Dedifferentiated amniotic fluid mesenchymal stem cell (primary cell): ENCODE measurements at regions not wholly inside any gene's neighbourhood (a gene's known extent, or its start where the extent isn't known, plus 50 kb on each side); places are given as distances from the start of the nearest gene placed in this dataset.
A peak's percentile ranks its signal among the peaks of the same experiment; 100 is the strongest.

ENCODE experiments used
- DNase-seq: peaks from one replicate; pipeline ENCODE4 v3.0.0-alpha.2; 2016; ENCODE audit errors: extremely low spot score

DNA sequence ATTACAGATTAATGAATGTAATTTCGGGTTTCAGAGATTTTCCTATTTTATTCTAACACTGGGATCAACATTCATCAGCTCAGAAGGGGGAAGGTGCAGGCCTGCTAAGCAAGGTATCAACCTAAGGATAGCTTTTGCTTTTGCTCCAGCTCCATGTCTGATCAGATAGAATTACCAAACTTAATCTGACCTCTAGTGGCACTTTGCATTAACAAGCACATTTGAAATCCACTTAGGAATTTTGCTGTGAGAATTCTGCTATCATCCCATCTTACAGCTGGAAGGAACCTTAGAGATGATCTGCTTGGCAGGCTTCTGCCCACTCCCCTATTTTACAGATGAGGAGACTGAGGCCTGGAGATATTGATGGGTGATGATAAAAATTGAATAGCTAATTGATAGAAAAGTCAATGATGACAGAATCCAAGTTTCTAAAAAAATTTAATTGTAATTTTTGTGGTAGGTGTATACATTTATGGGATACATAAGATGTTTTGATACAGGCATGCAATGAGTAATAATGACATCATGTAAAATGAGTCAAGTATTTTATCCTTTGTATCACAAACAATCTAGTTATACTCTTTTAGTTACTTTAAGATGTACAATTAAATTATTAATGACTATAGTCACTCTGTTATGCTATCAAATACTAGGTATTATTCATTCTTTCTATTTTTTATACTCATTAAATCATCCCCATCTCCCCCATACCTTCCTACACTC lies 209.2 kb upstream of the ZPLD1 start:
- DNase-seq = peak; percentile 67

DNA sequence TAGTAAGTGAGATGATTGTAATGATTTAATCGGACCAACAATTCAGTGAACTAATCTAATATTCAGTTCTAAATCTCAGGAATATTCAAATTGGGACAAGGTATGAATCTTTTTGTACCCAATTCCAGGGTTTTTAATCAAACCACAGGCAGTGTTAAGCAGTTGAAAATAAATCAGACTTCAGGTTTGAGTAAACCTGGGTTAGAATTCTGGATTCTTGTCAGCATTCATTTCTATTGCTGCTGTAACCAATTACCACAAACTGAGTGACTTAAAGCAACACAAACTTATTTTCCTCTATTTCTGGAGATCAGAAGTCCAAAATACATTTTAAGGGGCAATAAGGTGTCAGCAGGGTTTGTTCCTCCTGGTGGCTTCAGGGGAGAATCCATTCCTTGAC lies 208.4 kb upstream of the ZPLD1 start:
- DNase-seq = no peak

DNA sequence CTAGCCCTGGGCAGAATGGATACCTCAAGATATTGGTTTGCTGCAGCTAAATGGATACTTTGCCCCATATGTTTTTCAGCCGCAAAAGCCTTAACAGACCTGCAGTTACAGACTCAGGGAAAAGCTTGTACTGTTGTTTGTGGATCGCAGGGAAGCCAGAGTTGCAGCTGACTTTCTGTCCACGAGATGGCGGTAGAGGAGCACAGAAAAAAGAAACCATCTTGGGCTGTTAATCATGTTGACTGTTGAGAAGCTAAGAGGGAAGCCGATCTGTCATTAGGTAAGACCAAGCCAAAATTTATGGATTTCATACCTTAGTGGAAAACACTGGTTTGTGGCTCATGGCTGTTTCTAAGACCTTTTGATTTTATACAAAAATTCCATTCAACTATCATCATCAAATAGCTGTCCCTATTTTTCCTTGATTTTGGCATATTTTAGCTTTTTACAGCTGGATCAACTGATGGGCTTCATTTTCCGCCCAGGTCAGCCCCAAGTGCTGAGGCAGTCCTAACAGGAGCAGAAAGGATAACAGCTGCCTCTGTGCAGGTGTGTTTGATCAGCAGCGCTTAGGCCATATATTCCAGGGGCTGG lies 205.7 kb upstream of the ZPLD1 start:
- peak; percentile 76 for DNase-seq

DNA sequence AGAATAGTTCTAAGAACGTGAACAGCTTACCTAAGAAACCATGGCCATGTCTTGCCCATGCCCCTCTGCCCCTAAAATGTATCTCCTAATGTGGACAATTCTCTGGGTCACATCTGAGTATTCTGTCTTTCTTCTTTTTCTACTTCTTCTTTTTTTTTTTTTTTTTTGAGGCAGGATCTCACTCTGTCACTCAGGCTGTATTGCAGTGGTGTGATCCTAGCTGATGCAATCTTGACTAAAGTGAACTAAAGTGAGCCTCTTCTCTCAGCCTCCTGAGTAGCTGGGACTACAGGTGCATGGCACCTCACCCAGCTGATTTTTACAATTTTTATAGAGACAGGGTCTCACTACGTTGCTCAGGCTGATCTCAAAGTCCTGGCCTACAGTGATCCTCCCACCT lies 204.8 kb upstream of the ZPLD1 start:
- no peak for DNase-seq

DNA sequence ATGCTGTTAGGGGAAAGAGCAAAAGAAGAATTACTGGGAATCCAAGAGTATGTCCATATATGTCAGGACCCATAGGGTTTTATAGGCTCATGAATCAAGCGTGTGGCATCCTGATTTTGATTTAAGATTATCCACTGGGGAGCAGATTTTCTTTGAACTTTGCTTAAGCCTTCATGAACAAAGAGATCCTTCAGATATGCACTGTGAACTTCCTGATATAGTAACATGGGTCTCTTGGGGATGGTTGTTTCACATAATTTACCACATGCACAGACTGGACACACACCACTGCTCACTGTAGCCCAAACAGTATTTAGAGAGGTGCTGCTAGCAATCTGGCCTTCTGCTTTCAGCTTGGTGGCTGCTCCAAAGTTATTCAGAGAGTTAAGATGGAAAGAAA lies 200.9 kb upstream of the ZPLD1 start:
- DNase-seq = no peak

DNA sequence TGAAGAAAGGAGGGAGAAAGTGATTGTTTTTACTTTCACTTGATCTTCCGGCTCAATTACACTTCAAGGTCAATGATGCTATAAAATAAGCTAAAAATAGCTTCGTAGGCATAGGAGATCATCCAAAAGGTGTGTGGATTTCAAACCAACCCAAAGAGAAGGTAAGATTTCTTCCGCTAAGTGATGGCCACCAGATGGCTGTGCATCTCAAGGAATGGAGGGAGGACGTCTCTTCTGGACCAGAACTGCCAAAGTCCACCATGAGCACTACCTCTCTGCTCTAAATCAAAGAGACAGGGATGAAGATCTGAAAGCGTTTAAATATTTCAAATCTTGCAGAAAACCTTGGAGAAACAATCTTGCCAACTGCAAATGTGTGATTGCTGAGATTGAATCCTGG lies 199.1 kb upstream of the ZPLD1 start:
- DNase-seq = no peak

DNA sequence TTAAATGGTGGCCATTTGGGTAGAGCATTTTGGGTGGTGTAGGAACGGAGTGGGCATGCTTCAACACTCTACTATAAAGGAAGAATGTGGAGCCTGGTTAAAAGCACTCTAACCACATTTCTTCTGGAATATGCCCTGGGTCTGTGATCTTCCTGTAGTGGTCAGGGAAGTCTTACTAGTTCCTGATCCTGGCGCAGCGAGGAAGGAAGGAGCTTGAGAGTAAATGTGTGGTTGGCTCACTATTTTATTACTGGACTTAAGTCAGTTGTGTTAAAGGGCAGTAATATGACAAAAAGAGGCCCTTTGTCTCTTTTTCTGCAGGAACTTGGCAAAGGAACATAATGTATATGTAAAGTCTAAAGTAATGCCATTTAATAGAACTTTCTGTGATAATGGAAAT lies 197.6 kb upstream of the ZPLD1 start:
- DNase-seq = no peak

DNA sequence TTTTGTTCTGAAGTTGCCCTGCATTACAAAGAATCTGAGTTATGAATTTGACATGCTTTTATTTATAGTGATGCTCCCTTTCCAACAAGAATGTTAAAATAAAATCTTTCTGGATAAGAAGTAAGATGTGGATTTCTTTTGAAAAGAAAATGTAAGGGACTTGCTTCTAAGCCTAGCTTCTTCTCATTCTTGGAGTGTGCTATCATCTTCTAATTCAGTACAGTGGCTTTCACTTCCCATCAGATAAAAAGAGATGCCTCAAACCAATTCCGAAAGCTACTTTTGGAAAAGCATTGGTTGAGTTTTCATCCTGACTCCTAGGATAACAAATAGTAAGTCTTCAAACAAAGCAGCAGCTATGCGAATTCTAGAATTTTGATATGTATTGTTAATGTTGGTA lies 197.0 kb upstream of the ZPLD1 start:
- DNase-seq = no peak

DNA sequence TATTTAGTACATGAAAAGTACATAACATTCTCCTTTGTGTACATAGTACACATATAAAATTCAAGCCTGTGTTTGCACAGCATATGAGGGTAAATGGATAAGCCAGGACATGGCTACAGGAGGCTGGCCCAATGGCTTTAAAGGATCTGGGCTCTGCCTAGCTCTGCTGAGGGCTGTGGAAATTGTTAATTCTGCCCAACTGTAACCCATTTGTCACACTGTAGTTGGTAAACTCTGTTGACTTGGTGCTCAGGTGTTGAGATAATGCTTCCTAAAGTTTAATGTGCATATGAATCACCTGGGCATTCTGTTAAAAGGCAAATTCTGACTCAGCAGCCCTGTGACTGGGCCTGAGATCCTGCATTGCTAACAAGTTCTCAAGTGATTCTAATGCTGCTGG lies 196.5 kb upstream of the ZPLD1 start:
- DNase-seq = no peak

DNA sequence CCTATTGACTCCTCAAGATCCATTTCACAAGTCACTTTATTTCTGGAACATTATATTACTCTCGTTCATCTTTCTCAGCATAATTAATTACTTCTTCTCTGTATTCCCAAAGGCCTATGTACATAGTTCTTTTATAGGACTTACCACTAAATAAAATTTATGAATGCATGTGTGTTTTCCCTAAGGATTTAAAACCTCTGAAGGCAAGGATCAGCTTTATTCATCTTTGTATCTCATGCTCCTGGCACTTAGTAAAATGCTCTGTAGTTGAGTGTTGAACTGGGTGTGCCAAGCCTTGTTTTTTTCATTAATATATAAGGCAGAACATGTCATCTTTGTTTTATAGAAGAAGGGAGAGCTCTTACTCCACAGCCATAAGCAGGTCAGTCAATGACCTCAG lies 194.1 kb upstream of the ZPLD1 start:
- DNase-seq = no peak

DNA sequence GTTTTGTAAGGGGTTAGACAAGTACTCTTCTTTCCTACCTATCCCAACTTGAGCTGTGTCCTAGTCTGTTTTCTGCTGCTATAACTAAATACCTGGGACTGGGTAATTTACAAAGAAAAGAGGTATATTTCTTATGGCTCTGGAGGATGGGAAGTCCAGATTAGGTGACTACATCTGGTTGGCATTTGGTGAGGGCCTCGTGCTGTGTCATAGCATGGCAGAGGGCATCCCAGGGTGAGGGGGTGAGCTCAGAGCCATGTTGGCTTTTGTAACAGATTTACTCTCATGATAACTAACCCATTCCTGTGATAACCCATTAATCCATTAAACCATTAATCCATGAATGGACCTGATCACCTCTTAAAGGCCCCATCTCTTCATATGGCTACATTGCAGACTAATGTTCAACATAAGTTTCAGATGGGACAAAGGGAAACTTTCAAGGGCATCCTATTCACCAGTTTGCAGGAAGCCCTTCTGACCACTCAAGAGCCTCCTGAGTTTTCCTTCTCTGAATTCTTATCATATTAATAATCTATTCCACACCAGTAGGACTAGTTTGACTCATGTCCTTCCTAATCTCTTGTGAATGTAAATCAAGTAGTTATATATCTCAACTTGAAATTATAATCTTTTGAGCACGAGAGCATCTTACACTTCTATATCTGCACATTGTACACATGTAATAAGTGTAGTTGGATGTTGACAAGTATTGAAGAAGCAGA lies 185.7 kb upstream of the ZPLD1 start:
- no peak for DNase-seq

DNA sequence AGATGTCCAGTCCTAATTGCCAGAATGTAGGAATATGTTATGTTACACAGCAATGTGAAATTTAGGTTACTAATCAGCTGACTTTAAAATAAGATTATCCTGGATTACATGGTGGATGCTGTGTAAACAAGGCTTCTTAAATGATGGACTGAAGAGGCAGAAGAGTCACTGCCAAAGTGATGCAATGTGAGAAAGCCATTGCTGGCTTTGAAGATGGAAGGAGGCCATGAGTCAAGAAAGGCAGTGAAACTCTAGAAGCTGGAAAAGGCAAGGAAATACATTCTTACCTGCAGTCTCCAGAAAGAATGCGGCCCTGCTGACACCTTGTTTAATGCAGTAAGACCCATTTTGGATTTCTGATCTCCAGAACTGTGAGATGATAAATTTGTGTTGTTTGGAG lies 179.1 kb upstream of the ZPLD1 start:
- DNase-seq = no peak

DNA sequence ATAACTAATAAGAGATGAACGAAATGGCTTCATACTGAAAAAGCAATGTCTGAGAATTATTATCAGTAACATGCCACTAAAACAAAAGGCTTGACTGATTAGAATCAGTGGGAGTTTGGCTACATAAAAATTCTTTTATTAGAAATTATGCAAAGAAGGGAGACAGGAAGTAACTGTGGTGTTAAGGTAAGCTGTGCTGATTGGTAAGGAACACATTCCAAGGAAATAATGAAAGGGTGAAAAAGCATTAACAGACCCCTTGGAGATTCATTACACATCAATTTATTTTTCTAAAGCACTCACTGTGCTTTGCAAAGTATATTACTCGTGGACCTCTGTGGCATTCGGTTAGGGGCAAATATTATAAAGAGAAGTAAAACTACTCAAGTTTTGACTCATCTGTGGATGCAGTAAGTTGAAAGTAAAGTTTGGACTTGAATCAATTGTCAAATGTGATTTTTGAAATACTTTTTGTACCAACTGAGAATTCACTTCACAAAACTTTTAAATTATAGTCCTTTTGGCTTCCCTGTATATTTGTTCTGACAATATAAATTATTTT lies 176.1 kb upstream of the ZPLD1 start:
- no peak for DNase-seq

DNA sequence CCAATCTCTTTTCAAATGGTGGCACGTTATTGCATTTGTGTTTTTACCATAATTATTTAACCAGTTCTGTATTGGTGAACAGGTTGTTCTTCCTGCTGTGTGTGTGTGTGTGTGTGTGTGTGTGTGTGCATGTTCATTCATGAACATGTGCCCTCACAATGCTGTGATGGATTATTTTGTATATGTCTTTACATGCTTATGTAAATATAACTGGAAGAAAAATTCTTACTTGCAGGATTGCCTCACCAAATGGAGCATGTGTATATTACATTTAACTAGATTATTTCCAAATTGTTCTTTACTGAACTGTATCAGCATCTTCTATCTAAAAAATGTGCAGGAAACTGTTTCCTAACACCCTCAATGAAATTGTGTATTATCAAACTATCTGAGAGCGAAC lies 175.2 kb upstream of the ZPLD1 start:
- no peak for DNase-seq

DNA sequence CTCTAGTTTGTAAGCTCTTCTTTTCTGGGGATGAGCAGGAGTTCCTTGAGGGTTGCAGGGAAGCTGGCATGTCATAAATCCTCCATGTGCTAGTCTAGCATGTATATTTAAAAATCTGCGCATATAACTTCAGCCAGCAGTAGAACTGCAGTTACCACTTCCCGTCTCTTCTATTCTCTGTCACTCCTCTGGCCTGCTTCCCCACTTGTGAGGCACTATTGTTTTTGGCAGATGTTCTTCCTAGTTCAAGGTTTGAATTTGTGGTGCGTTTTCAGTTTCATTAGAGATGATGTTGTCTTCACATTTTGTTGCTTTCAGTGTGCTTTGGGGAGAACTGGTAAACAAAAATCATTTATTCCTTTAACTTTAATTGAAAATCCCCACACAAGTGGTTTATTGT lies 169.1 kb upstream of the ZPLD1 start:
- DNase-seq = no peak

DNA sequence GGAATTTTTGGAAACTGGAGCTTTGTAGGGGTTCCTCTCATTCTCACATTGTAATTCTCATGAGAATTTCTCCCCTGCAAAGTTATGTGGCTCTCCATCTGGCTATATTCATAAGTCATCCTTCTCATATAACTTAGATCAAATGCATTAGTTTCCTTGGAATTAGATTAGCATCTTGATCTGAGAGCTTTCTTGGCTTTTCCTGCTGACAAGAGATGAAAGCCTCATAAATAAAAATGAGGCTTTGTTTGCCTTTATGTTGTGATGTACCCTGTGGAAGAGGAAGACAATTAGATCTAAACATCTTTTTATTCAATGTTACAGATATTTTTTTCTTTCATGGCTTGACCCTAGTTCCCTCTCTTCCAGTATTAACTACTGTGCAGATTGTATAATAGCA lies 165.4 kb upstream of the ZPLD1 start:
- no peak for DNase-seq

DNA sequence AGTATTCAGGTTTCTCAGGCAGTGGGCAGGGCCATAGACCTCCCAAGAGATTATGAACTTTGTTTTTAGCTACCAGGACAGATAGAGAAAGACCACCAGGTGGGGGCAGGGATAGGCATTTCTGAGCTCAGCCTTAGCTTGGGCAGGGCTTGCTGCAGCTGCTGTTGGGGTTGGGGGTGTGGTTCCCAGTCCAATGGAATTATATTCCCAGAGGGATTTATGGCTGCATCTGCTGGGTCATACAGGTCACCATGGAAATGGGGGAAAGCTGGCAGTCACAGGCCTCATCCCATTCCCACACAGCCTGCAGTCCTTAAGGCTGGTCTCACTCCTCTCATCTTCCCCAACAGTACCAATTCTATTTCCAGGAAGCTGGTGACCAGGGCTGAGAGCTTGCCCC lies 144.6 kb upstream of the ZPLD1 start:
- DNase-seq = no peak

DNA sequence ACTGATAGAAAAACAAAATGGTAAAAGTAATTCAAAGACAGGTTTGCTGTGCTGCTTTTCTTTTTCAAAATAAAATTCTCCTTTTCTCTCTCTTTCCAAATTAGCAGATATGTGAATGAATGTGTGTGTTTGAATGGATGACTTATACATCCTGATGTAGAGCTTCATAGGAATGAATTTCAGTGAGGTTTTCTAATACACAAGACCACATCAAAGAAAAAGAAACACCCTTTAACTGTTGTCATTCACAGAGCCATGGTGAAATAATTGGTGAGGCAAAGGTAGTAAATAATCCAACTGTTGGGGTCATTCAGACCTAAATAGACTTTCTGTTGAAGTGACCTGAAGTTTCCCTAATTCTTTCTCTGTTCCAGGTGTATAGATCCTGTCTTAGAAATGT lies 139.1 kb upstream of the ZPLD1 start:
- DNase-seq = no peak

DNA sequence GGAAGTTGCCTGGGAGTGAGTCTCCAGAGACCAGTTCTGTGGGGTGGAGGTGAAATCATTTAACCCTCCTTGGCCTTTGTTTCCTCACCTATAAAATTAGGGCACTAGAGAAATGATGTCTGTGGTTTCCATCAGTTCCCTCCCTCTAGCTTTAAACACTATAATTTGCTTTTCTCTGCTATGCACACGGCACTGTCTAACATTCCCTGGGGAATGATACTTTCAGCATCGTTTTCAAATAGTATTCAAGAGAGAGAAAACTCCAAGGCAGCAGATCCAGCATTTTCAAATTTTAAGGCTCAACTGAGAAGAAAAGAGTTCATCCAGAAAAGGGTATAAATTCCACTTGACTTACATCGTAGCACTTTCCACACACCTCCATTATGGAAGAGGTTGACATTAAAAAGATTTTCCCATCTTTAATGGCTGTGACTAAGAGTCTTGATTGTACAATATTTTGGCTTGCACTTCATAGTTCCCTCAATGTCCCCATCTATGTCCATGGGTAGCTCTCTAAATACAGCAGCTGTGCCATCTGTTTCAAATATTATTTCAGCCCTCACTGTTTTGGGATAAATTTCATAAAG lies 137.7 kb upstream of the ZPLD1 start:
- no peak for DNase-seq

DNA sequence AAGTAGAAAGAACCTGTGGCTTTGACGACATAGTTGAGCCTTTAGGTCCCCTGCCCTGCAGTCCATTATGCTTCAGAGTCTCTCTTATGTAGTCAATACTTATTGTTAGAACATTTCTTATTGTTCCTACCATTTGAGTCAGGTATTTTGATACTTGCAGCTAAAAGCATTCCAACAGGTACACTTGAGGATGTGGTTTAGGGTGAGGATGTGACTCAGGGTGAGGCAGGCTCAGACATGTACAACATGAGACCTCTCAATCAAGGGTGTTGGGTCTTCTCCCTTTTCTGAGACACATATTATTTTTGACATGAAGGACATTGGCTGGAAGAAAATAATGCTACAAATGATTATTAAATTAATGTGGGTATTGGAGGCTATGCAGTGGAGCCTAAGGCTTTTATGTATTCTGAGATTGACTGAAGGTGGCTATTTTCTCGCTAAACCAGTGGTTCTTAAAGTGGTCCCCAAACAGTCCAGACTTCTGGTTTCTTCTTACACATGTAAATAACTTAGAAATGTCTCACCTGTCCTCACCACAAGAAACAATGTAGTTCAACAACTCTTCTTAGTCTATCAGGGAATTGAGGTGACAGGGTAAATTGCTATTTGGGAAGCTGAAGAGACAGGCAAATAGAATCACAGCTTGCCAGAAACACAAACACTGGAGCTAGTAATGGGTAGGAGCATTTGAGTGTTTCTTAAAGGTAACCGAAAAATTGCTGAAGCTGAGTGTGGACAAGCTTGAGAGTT lies 135.5 kb upstream of the ZPLD1 start:
- DNase-seq = no peak

DNA sequence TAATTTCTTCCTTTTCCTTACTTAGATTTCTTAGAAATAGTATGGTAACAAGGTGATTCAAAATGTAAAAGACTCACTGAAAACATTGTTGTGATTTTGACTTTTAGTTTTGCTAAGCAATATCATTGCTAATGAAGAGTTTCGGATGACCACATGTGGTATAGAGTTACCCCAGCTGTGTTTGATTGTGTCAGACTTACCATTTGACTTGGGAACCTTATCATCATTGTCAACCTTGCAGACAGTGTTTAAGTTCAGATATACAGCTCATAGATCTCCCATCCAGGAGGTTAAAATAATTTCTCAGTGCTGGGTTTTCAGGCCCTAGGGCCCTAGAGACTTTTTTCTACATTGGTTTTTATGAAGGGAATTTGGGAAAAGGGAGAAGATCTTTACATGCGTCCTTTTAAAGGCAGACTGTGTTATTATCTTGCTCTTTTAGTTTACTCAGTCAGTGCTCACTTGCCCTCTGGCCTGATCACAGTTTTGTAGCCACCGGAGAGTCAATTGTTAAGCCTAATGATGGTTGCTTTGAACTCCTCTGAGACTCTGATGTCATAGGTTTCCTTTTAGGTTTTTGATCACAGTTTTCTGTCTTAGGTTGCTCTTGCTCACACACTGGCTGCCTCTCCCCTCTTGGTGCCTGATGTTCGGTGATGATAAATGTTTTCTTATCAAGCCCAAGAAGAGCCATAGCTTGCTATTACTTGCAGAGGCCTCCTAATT lies 133.5 kb upstream of the ZPLD1 start:
- DNase-seq = no peak
